Tibial nerve (tissue), 3 donors: ENCODE measurements at regions not wholly inside any gene's neighbourhood (a gene's known extent, or its start where the extent isn't known, plus 50 kb on each side); places are given as distances from the start of the nearest gene placed in this dataset.

Experiments
- POLR2A ChIP-seq, 2 donors: fragments of 450-650 bp; IDR thresholded peaks; one replicate each; pipeline ENCODE4 v1.6.1; 2017; ENCODE audit warnings: antibody characterized with exemption in 2 of 2, mild to moderate bottlenecking in 2 of 2, moderate library complexity in 2 of 2
- TF ChIP-seq, protein P1 (sequence below), 5 experiments: fragments of 200-600 bp in 3 of 5; fragments of 450-650 bp in 2 of 5; sonication (generic) in 3 of 5; IDR thresholded peaks; one replicate each; pipeline ENCODE4 v1.5.1; 2016 to 2019; ENCODE audit warnings: antibody characterized with exemption in 5 of 5, mild to moderate bottlenecking in 3 of 5, moderate library complexity in 2 of 5

DNA sequence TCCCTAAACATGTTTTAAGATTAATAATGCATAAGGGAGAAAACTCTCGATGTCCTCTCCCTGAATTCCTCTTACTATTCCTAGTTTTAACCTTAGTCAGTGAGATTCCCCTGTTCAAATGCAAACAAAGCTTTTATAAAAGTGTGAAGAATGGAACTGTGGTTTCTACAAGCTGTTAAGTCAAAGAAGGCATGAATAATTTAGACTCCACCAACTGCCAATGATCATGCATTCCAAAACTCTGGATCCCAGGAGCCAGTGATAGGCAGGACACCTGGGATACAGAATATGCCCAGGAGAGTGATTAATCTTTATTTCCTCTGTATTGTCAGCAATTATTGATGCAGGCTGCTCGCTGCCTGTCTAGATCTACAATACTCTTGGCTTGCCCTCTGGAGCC is 190.3 kb upstream of the ATF7IP start:
- TF ChIP-seq, protein P1, sequence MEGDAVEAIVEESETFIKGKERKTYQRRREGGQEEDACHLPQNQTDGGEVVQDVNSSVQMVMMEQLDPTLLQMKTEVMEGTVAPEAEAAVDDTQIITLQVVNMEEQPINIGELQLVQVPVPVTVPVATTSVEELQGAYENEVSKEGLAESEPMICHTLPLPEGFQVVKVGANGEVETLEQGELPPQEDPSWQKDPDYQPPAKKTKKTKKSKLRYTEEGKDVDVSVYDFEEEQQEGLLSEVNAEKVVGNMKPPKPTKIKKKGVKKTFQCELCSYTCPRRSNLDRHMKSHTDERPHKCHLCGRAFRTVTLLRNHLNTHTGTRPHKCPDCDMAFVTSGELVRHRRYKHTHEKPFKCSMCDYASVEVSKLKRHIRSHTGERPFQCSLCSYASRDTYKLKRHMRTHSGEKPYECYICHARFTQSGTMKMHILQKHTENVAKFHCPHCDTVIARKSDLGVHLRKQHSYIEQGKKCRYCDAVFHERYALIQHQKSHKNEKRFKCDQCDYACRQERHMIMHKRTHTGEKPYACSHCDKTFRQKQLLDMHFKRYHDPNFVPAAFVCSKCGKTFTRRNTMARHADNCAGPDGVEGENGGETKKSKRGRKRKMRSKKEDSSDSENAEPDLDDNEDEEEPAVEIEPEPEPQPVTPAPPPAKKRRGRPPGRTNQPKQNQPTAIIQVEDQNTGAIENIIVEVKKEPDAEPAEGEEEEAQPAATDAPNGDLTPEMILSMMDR (IDR thresholded peaks at IDR 0.05): no peak
- no peak for TF ChIP-seq POLR2A (IDR thresholded peaks at IDR 0.05)
